Endothelial cell of umbilical vein (primary cell): ENCODE measurements at regions not wholly inside any gene's neighbourhood (a gene's known extent, or its start where the extent isn't known, plus 50 kb on each side); places are given as distances from the start of the nearest gene placed in this dataset.

ENCODE experiments used
- EZH2 ChIP-seq: IDR thresholded peaks from 2 replicates; pipeline ENCODE4 v1.6.1; 2012; ENCODE audit warnings: borderline replicate concordance, low read depth, mild to moderate bottlenecking, moderate library complexity, low read length, inconsistent platforms; ENCODE audit not compliant: severe bottlenecking
- POLR2A ChIP-seq: IDR thresholded peaks from 2 replicates; pipeline ENCODE4 v1.6.1; 2012; ENCODE audit warnings: low read depth, mild to moderate bottlenecking, control low read depth, low read length
- POLR2AphosphoS5 ChIP-seq: IDR thresholded peaks from 2 replicates; pipeline ENCODE4 v1.6.1; 2012; ENCODE audit warnings: low read depth, mild to moderate bottlenecking, control low read depth, low read length, moderate library complexity; ENCODE audit not compliant: insufficient read depth
- TF ChIP-seq, protein P1 (sequence below), 2 donors: IDR thresholded peaks; 1 replicate in 1 of 2; 2 replicates in 1 of 2; pipeline ENCODE4 v1.5.1; 2011; ENCODE audit warnings: low read length in 2 of 2, mild to moderate bottlenecking in 2 of 2, moderate library complexity in 2 of 2, control low read depth in 1 of 2, inconsistent platforms in 1 of 2, low read depth in 1 of 2; ENCODE audit not compliant: insufficient read depth in 1 of 2; ENCODE audit errors: extremely low read depth in 1 of 2

GRCh38 chr2:7953195-7953594 is 728.7 kb upstream of the ID2 start:
- TF ChIP-seq POLR2A (no peak), POLR2AphosphoS5 (no peak), EZH2 (no peak)
- TF ChIP-seq, protein P1, sequence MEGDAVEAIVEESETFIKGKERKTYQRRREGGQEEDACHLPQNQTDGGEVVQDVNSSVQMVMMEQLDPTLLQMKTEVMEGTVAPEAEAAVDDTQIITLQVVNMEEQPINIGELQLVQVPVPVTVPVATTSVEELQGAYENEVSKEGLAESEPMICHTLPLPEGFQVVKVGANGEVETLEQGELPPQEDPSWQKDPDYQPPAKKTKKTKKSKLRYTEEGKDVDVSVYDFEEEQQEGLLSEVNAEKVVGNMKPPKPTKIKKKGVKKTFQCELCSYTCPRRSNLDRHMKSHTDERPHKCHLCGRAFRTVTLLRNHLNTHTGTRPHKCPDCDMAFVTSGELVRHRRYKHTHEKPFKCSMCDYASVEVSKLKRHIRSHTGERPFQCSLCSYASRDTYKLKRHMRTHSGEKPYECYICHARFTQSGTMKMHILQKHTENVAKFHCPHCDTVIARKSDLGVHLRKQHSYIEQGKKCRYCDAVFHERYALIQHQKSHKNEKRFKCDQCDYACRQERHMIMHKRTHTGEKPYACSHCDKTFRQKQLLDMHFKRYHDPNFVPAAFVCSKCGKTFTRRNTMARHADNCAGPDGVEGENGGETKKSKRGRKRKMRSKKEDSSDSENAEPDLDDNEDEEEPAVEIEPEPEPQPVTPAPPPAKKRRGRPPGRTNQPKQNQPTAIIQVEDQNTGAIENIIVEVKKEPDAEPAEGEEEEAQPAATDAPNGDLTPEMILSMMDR (IDR thresholded peaks at IDR 0.05; ENCODE audit: extremely low read depth in 1 of 2, insufficient read depth in 1 of 2, low read depth in 1 of 2, low read length in 2 of 2): no peak
